Trophoblast cell (in vitro differentiated cells and primary cell): ENCODE measurements at regions not wholly inside any gene's neighbourhood (a gene's known extent, or its start where the extent isn't known, plus 50 kb on each side); places are given as distances from the start of the nearest gene placed in this dataset.

ENCODE experiments used
- DNase-seq, 2 donors: peaks; one replicate each; pipeline ENCODE4 v3.0.0-alpha.2; 2016
- H2AFZ ChIP-seq: 2 replicates; pipeline ENCODE4 v1.6.1; 2013; ENCODE audit warnings: low read length, moderate library complexity, mild to moderate bottlenecking; ENCODE audit not compliant: insufficient read depth, poor library complexity
- H2AK5ac ChIP-seq: 2 replicates; pipeline ENCODE4 v1.6.1; 2013; ENCODE audit warnings: mild to moderate bottlenecking, low read length
- H2BK120ac ChIP-seq: 2 replicates; pipeline ENCODE4 v1.6.1; 2013; ENCODE audit warnings: low read length, mild to moderate bottlenecking, moderate library complexity; ENCODE audit not compliant: insufficient read depth, poor library complexity
- H2BK12ac ChIP-seq: 2 replicates; pipeline ENCODE4 v1.6.1; 2013; ENCODE audit warnings: mild to moderate bottlenecking, low read length, moderate library complexity
- H2BK5ac ChIP-seq: 2 replicates; pipeline ENCODE4 v1.6.1; 2013; ENCODE audit warnings: low read length, low read depth, moderate library complexity, mild to moderate bottlenecking; ENCODE audit not compliant: poor library complexity
- H3K14ac ChIP-seq: 2 replicates; pipeline ENCODE4 v1.6.1; 2013; ENCODE audit warnings: mild to moderate bottlenecking, low read length
- H3K18ac ChIP-seq: 2 replicates; pipeline ENCODE4 v1.6.1; 2013; ENCODE audit warnings: mild to moderate bottlenecking, low read length
- H3K23ac ChIP-seq: 2 replicates; pipeline ENCODE4 v1.6.1; 2013; ENCODE audit warnings: low read length
- H3K27ac ChIP-seq: 2 replicates; pipeline ENCODE4 v1.5.1; 2013; ENCODE audit warnings: low read depth, mild to moderate bottlenecking, inconsistent platforms, low read length, moderate library complexity
- H3K27me3 ChIP-seq: 2 replicates; pipeline ENCODE4 v1.6.1; 2013; ENCODE audit warnings: inconsistent platforms, mild to moderate bottlenecking, low read length, moderate library complexity; ENCODE audit not compliant: insufficient read depth
- H3K36me3 ChIP-seq, 2 experiments: 1 replicate in 1 of 2; 2 replicates in 1 of 2; pipeline ENCODE4 v1.6.1; 2013; ENCODE audit warnings: low read length in 2 of 2, mild to moderate bottlenecking in 2 of 2, moderate library complexity in 1 of 2; ENCODE audit not compliant: insufficient read depth in 2 of 2, control insufficient read depth in 1 of 2
- H3K4ac ChIP-seq: 2 replicates; pipeline ENCODE4 v1.6.1; 2013; ENCODE audit warnings: low read depth, mild to moderate bottlenecking, low read length, moderate library complexity
- H3K4me1 ChIP-seq, 2 experiments: 1 replicate in 1 of 2; 2 replicates in 1 of 2; pipeline ENCODE4 v1.6.1; 2013; ENCODE audit warnings: low read length in 2 of 2, mild to moderate bottlenecking in 2 of 2, moderate library complexity in 1 of 2; ENCODE audit not compliant: insufficient read depth in 2 of 2, control insufficient read depth in 1 of 2
- H3K4me2 ChIP-seq: 2 replicates; pipeline ENCODE4 v1.6.1; 2013; ENCODE audit warnings: inconsistent platforms, mild to moderate bottlenecking, low read length, moderate library complexity
- H3K4me3 ChIP-seq: 2 replicates; pipeline ENCODE4 v1.5.1; 2013; ENCODE audit warnings: mild to moderate bottlenecking, low read depth, low read length, inconsistent platforms
- H3K79me1 ChIP-seq: one replicate; pipeline ENCODE4 v1.6.1; 2013; ENCODE audit warnings: low read length
- H3K79me2 ChIP-seq: 2 replicates; pipeline ENCODE4 v1.6.1; 2013; ENCODE audit warnings: low read length, mild to moderate bottlenecking; ENCODE audit not compliant: control insufficient read depth, insufficient read depth, poor library complexity
- H3K9ac ChIP-seq: 2 replicates; pipeline ENCODE4 v1.6.1; 2013; ENCODE audit warnings: mild to moderate bottlenecking, low read length
- H3K9me3 ChIP-seq: 2 replicates; pipeline ENCODE4 v1.6.1; 2013; ENCODE audit warnings: low read depth, mild to moderate bottlenecking, control low read depth, inconsistent platforms, low read length; ENCODE audit not compliant: insufficient read depth
- H4K12ac ChIP-seq: 2 replicates; pipeline ENCODE4 v1.6.1; 2013; ENCODE audit warnings: low read depth, mild to moderate bottlenecking, low read length, moderate library complexity
- H4K8ac ChIP-seq: 2 replicates; pipeline ENCODE4 v1.6.1; 2013; ENCODE audit warnings: low read depth, mild to moderate bottlenecking, low read length, moderate library complexity
- H4K91ac ChIP-seq: one replicate; pipeline ENCODE4 v1.6.1; 2013; ENCODE audit warnings: low read depth, mild to moderate bottlenecking, low read length, moderate library complexity
- WGBS: extraction: QIAGEN DNeasy Blood & Tissue Kit; methylation state at CpG from one replicate; pipeline ENCODE4 v1.1.7; 2013; ENCODE audit warnings: missing lambda C conversion rate; ENCODE audit not compliant: insufficient read length, insufficient coverage; ENCODE audit errors: extremely low coverage; 5-methylcytosine and 5-hydroxymethylcytosine counted together

DNA sequence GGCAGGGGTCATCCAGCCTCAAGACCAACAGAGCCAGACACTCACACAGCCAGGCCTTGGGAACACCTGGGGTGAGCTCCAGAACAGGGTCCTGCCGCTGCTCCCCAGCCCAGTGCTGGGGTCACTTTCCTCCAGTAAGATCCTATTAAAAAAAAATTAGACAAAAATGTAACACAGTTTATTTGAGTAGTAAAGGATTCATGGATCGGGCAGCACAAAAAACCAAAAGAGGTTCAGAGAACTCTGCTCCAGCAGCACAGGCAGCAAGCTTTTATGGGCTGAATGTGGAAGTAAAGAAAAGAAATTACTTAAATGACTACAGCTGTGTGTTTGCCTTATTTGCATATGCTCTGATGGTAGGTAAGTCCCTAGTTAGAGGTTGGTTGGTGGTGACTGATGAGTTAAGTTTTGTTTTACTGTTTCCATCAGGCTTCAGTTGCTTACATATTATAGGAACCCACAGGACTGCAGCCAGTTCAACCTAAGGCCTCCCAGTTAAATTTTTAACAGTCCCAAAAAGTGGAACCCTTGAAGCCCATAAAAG, 80.5 kb upstream of the FGFR2 start:
- no peaks in the 10 kb centered on the region for H3K79me2 ChIP-seq
- H3K4me3 ChIP-seq, result no peak overlapping the region
- no peak overlapping the region for H2AK5ac ChIP-seq
- no CpG with 5 or more reads among the region's 2 CpGs for WGBS
- no peak for DNase-seq
- H3K4me2 ChIP-seq, result no peak overlapping the region
- no peak overlapping the region for H3K23ac ChIP-seq
- no peak overlapping the region for H4K91ac ChIP-seq
- H3K14ac ChIP-seq, result no peak overlapping the region
- no peaks in the 10 kb centered on the region for H3K27me3 ChIP-seq
- H3K18ac ChIP-seq, result no peak overlapping the region
- no peak overlapping the region for H4K8ac ChIP-seq
- H3K9ac ChIP-seq, result no peak overlapping the region
- no peak overlapping the region for H3K4ac ChIP-seq
- H3K27ac ChIP-seq, result no peak overlapping the region
- H4K12ac ChIP-seq, result no peak overlapping the region
- no peak overlapping the region for H2AFZ ChIP-seq
- H3K9me3 ChIP-seq, result peaks cover 11% of the 10 kb centered on the region
- H3K4me1 ChIP-seq, result peaks cover 0 to 3% of the 10 kb centered on the region in 2 experiments
- no peak overlapping the region for H2BK120ac ChIP-seq
- no peak overlapping the region for H2BK12ac ChIP-seq
- H3K36me3 ChIP-seq, result no peaks in the 10 kb centered on the region
- no peaks in the 10 kb centered on the region for H3K79me1 ChIP-seq
- no peak overlapping the region for H2BK5ac ChIP-seq

DNA sequence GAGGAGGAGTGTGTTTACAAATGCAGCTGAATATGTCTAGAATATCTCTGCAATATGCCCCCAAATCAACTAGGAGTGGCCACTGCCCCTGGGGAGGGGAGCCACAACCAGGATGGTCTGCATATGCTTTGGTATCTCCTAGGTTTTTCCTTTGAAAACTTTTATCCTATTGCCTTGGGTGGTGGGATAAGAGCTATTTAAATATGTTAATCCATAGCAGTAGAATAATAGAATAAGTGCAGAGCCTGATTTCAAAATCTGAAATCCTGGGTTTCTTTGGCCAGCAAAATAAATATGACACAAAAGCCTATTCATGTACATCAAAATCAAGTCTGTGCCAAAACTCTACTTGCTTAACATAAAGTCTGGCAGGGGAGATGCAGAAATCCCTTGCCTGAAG, 79.6 kb upstream of the FGFR2 start:
- Histone ChIP-seq H2BK120ac (no peak overlapping the region), H3K79me1 (no peaks in the 10 kb centered on the region), H3K79me2 (no peaks in the 10 kb centered on the region), H3K27me3 (no peaks in the 10 kb centered on the region), H3K4me2 (no peak overlapping the region), H4K91ac (no peak overlapping the region), H3K4me1 (peaks cover 0 to 2% of the 10 kb centered on the region in 2 experiments), H3K18ac (no peak overlapping the region), H2BK12ac (no peak overlapping the region), H3K14ac (no peak overlapping the region), H4K12ac (no peak overlapping the region), H3K36me3 (no peaks in the 10 kb centered on the region), H2AK5ac (no peak overlapping the region), H3K9me3 (peaks cover 11% of the 10 kb centered on the region), H2AFZ (no peak overlapping the region), H4K8ac (no peak overlapping the region), H3K4me3 (no peak overlapping the region), H3K9ac (no peak overlapping the region), H3K23ac (no peak overlapping the region), H3K4ac (no peak overlapping the region), H2BK5ac (no peak overlapping the region), H3K27ac (no peak overlapping the region)
- no peak for DNase-seq

DNA sequence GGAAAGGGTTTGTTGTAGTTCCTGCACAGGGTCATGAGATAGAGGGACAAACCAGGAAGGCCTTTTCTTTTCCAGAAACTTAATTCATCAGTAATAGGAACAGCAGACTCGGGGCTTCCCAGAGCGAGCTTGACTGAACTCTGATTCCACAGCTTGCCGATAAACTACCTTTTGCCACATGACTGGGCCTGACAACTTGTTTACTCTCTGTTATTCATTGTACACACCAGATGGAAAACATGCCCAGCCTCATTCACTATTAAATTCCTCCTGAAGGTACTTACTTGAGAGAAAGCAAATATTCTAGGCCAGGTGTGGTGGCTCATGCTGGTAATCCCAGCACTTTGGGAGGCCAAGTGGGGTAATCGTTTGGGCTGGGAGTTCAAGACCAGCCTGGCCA, 77.1 kb upstream of the FGFR2 start:
- Histone ChIP-seq H3K4ac (no peak overlapping the region), H3K14ac (no peak overlapping the region), H3K23ac (no peak overlapping the region), H3K4me2 (no peak overlapping the region), H2BK5ac (no peak overlapping the region), H2BK12ac (no peak overlapping the region), H3K79me2 (no peaks in the 10 kb centered on the region), H4K8ac (no peak overlapping the region), H3K18ac (no peak overlapping the region), H3K27ac (no peak overlapping the region), H3K27me3 (no peaks in the 10 kb centered on the region), H2AK5ac (no peak overlapping the region), H4K12ac (no peak overlapping the region), H3K9ac (no peak overlapping the region), H3K79me1 (no peaks in the 10 kb centered on the region), H3K4me3 (no peak overlapping the region), H3K36me3 (no peaks in the 10 kb centered on the region), H3K9me3 (peaks cover 11% of the 10 kb centered on the region), H4K91ac (no peak overlapping the region), H2BK120ac (no peak overlapping the region), H3K4me1 (no peaks in the 10 kb centered on the region), H2AFZ (no peak overlapping the region)
- WGBS, result no CpG with 5 or more reads among the region's 4 CpGs
- no peak for DNase-seq

DNA sequence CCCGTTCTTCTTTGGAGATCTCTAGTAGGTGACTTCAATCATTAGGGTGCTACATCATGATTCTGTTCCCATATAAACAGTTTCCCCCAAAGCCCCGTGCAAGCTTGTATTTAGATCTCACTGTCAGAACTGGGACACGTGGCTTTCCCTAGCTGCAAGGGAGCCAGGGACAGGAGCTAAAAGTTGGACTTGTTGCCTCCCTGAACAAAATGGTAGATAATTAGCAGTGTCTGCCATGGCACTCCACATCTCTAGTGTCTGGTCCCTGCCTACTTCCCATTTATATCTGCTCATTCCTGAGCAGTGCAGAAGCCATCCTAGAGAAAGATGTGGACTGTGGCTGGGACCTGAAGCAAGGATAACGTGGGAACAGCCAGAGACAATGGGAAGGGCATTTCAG, 76.6 kb upstream of the FGFR2 start:
- WGBS, result no CpG with 5 or more reads among the region's 4 CpGs
- no peak overlapping the region for H4K91ac ChIP-seq
- H3K4me2 ChIP-seq, result no peak overlapping the region
- no peaks in the 10 kb centered on the region for H3K4me1 ChIP-seq
- H3K79me1 ChIP-seq, result no peaks in the 10 kb centered on the region
- no peak overlapping the region for H3K27ac ChIP-seq
- no peak for DNase-seq
- H2AFZ ChIP-seq, result no peak overlapping the region
- H2AK5ac ChIP-seq, result no peak overlapping the region
- H2BK120ac ChIP-seq, result no peak overlapping the region
- no peak overlapping the region for H2BK12ac ChIP-seq
- H4K12ac ChIP-seq, result no peak overlapping the region
- H3K18ac ChIP-seq, result no peak overlapping the region
- no peak overlapping the region for H3K23ac ChIP-seq
- peaks cover 11% of the 10 kb centered on the region for H3K9me3 ChIP-seq
- H3K27me3 ChIP-seq, result no peaks in the 10 kb centered on the region
- no peak overlapping the region for H3K14ac ChIP-seq
- no peak overlapping the region for H3K4ac ChIP-seq
- H4K8ac ChIP-seq, result no peak overlapping the region
- no peaks in the 10 kb centered on the region for H3K36me3 ChIP-seq
- no peak overlapping the region for H3K4me3 ChIP-seq
- H3K79me2 ChIP-seq, result no peaks in the 10 kb centered on the region
- no peak overlapping the region for H3K9ac ChIP-seq
- no peak overlapping the region for H2BK5ac ChIP-seq
